Vagina (tissue), 2 donors: ENCODE measurements at regions not wholly inside any gene's neighbourhood (a gene's known extent, or its start where the extent isn't known, plus 50 kb on each side); places are given as distances from the start of the nearest gene placed in this dataset.

ENCODE experiments used
- DNase-seq, 2 donors: peaks; one replicate each; pipeline ENCODE4 v3.0.0-alpha.2; 2017; ENCODE audit errors: extremely low spot score in 2 of 2
- H3K27ac ChIP-seq: fragments of 200-600 bp; sonication (generic); one replicate; pipeline ENCODE4 v1.5.1; 2019
- H3K27me3 ChIP-seq: fragments of 200-600 bp; sonication (generic); one replicate; pipeline ENCODE4 v1.5.1; 2019
- H3K36me3 ChIP-seq, 2 donors: fragments of 200-600 bp; sonication (generic); one replicate each; pipeline ENCODE4 v1.5.1; 2017 to 2019
- H3K4me1 ChIP-seq: fragments of 200-600 bp; sonication (generic); one replicate; pipeline ENCODE4 v1.5.1; 2019
- H3K4me3 ChIP-seq, 2 donors: fragments of 200-600 bp; sonication (generic); 1 replicate in 1 of 2; 2 replicates in 1 of 2; pipeline ENCODE4 v1.5.1; 2016 to 2019
- H3K9me3 ChIP-seq: fragments of 200-600 bp; sonication (generic); one replicate; pipeline ENCODE4 v1.5.1; 2019
- POLR2A ChIP-seq, 2 donors: fragments of 450-650 bp; IDR thresholded peaks; one replicate each; pipeline ENCODE4 v1.6.1; 2017; ENCODE audit warnings: antibody characterized with exemption in 2 of 2, mild to moderate bottlenecking in 2 of 2, moderate library complexity in 2 of 2
- POLR2AphosphoS5 ChIP-seq, 2 donors: sonication (generic); formaldehyde crosslinking; IDR thresholded peaks; one replicate each; pipeline ENCODE4 v1.9.0; 2017; ENCODE audit warnings: antibody characterized with exemption in 2 of 2, mild to moderate bottlenecking in 2 of 2, low read depth in 1 of 2; ENCODE audit not compliant: insufficient read depth in 1 of 2
- intact Hi-C: fragments of 100-400 bp; cut with DNase I; formaldehyde crosslinking; loops from one replicate; pipeline ENCODE4 v1.15.1; 2023
- TF ChIP-seq, protein P1 (sequence below), 3 experiments: fragments of 450-650 bp in 2 of 3; fragments of 200-600 bp in 1 of 3; sonication (generic) in 1 of 3; IDR thresholded peaks; one replicate each; pipeline ENCODE4 v1.5.1; 2017 to 2019; ENCODE audit warnings: antibody characterized with exemption in 3 of 3, mild to moderate bottlenecking in 2 of 3, moderate library complexity in 2 of 3

DNA sequence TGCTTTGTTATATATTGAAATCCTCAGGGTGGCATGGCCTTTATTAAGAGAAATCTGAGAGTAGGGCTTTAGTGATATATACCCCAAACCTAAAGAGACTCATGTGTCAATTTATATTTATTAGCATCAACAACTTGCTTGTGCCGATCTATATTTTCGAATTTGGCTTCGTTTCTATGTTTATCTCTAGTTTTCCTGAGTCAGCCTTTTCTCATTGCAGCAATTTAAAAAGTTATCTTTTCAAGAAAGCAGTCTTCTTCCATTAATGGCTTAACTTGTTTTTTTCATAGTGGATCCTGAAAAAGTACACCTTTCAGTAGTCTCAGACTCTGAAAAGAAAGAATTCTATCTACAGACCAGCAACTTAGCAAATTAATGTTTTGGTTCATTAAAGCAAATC is 99.9 kb upstream of the KCNN2 start:
- H3K4me1 ChIP-seq: no peaks in the 10 kb centered on the region
- H3K27me3 ChIP-seq: no peaks in the 10 kb centered on the region
- no peak for DNase-seq
- intact Hi-C loops: no loop called here
- H3K36me3 ChIP-seq: no peaks in the 10 kb centered on the region
- TF ChIP-seq, protein P1, sequence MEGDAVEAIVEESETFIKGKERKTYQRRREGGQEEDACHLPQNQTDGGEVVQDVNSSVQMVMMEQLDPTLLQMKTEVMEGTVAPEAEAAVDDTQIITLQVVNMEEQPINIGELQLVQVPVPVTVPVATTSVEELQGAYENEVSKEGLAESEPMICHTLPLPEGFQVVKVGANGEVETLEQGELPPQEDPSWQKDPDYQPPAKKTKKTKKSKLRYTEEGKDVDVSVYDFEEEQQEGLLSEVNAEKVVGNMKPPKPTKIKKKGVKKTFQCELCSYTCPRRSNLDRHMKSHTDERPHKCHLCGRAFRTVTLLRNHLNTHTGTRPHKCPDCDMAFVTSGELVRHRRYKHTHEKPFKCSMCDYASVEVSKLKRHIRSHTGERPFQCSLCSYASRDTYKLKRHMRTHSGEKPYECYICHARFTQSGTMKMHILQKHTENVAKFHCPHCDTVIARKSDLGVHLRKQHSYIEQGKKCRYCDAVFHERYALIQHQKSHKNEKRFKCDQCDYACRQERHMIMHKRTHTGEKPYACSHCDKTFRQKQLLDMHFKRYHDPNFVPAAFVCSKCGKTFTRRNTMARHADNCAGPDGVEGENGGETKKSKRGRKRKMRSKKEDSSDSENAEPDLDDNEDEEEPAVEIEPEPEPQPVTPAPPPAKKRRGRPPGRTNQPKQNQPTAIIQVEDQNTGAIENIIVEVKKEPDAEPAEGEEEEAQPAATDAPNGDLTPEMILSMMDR (IDR thresholded peaks at IDR 0.05): no peak
- TF ChIP-seq POLR2A (IDR thresholded peaks at IDR 0.05): no peak
- no peak for TF ChIP-seq POLR2AphosphoS5 (IDR thresholded peaks at IDR 0.05; ENCODE audit: insufficient read depth in 1 of 2, low read depth in 1 of 2)
- H3K27ac ChIP-seq: no peak overlapping the region
- no peak overlapping the region for H3K4me3 ChIP-seq
- no peaks in the 10 kb centered on the region for H3K9me3 ChIP-seq

GRCh38 chr5:114265432-114266060 is 96.3 kb upstream of the KCNN2 start:
- Histone ChIP-seq H3K4me1 (no peaks in the 10 kb centered on the region), H3K27ac (no peak overlapping the region), H3K36me3 (no peaks in the 10 kb centered on the region), H3K4me3 (no peak overlapping the region), H3K27me3 (no peaks in the 10 kb centered on the region), H3K9me3 (no peaks in the 10 kb centered on the region)
- DNase-seq: no peak
- intact Hi-C loops: no loop called here
- TF ChIP-seq, protein P1 (IDR thresholded peaks at IDR 0.05): no peak
- TF ChIP-seq POLR2A (IDR thresholded peaks at IDR 0.05): no peak
- no peak for TF ChIP-seq POLR2AphosphoS5 (IDR thresholded peaks at IDR 0.05; ENCODE audit: insufficient read depth in 1 of 2, low read depth in 1 of 2)

GRCh38 chr5:114266374-114266773 is 95.5 kb upstream of the KCNN2 start:
- intact Hi-C loops: no loop called here
- Histone ChIP-seq H3K4me1 (no peaks in the 10 kb centered on the region), H3K27ac (no peak overlapping the region), H3K36me3 (no peaks in the 10 kb centered on the region), H3K4me3 (no peak overlapping the region), H3K27me3 (no peaks in the 10 kb centered on the region), H3K9me3 (no peaks in the 10 kb centered on the region)
- no peak for DNase-seq
- TF ChIP-seq POLR2AphosphoS5 (IDR thresholded peaks at IDR 0.05; ENCODE audit: insufficient read depth in 1 of 2, low read depth in 1 of 2) (no peak), POLR2A (IDR thresholded peaks at IDR 0.05) (no peak)
- TF ChIP-seq, protein P1 (IDR thresholded peaks at IDR 0.05): no peak

DNA sequence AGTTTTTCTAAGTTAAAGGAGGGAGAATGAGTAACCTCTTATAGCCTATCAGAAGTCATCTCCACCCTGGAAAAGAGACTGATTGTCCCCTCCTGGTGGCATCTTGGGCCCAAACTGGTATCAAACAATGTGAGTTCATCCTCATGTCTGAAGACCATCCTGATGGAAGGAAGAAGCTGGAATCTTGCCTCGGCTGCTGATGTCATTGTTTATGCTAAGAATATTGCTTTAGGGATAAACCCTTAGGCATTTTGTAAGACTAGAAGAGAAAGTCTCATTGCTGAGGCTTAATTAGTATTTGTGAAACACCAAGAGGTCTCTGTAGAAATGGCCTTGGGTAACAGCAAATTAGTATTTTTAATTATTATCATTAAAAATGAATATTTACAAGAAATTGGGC is 65.7 kb upstream of the KCNN2 start:
- intact Hi-C loops: no loop called here
- no peak for TF ChIP-seq POLR2AphosphoS5 (IDR thresholded peaks at IDR 0.05; ENCODE audit: insufficient read depth in 1 of 2, low read depth in 1 of 2)
- no peak for TF ChIP-seq POLR2A (IDR thresholded peaks at IDR 0.05)
- TF ChIP-seq, protein P1 (IDR thresholded peaks at IDR 0.05): no peak
- Histone ChIP-seq H3K4me3 (no peak overlapping the region), H3K36me3 (no peaks in the 10 kb centered on the region), H3K27me3 (no peaks in the 10 kb centered on the region), H3K9me3 (no peaks in the 10 kb centered on the region), H3K4me1 (no peaks in the 10 kb centered on the region), H3K27ac (no peak overlapping the region)
- no peak for DNase-seq

DNA sequence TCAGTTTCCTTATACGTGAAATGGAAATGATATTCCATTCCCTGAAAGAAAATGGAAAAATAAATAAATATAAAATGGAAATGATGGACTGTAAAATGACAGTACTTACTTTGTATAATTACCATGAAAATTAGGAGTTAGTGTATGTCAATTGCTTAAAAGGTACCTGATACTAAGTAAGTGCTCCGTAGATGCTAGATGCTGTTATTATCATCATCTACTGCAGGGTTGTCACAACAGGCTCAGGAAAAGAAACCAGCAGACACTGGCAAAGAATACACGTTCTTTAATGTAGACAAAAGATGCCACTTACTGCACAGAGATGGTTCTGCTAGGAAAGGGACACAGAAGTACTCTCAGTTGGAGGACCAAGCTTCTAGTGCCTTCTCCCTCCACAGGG is 64.0 kb upstream of the KCNN2 start:
- H3K4me3 ChIP-seq: no peak overlapping the region
- no peak overlapping the region for H3K27ac ChIP-seq
- intact Hi-C loops: no loop called here
- DNase-seq: no peak
- no peaks in the 10 kb centered on the region for H3K36me3 ChIP-seq
- H3K4me1 ChIP-seq: no peaks in the 10 kb centered on the region
- H3K27me3 ChIP-seq: no peaks in the 10 kb centered on the region
- H3K9me3 ChIP-seq: no peaks in the 10 kb centered on the region
- TF ChIP-seq POLR2A (IDR thresholded peaks at IDR 0.05): no peak
- TF ChIP-seq, protein P1 (IDR thresholded peaks at IDR 0.05): no peak
- no peak for TF ChIP-seq POLR2AphosphoS5 (IDR thresholded peaks at IDR 0.05; ENCODE audit: insufficient read depth in 1 of 2, low read depth in 1 of 2)
